IMR-90 (cell line): ENCODE measurements at regions not wholly inside any gene's neighbourhood (a gene's known extent, or its start where the extent isn't known, plus 50 kb on each side); places are given as distances from the start of the nearest gene placed in this dataset.

Experiments used
- ATAC-seq: fragments of 200-7000 bp; cut with Tn5 transposase; 2 replicates; pipeline ENCODE4 v1.9.1; 2020; ENCODE audit warnings: low read depth, mild to moderate bottlenecking, moderate library complexity
- BruUV-seq: library from RNA; stranded (reverse); fragments of 400-500 nt; replicated peaks from 2 replicates; lab custom pipeline; 2021; lab: Mats Ljungman, UMichigan
- CTCF ChIA-PET: fragments of 300-600 bp; formaldehyde crosslinking; extraction: SDS; loops from one replicate; lab custom pipeline; 2021; ENCODE audit warnings: antibody characterized with exemption; lab: Yijun Ruan, JAX
- POLR2A ChIA-PET: fragments of 300-600 bp; sonication (Branson Sonifier 250); formaldehyde crosslinking; loops from one replicate; lab custom pipeline; 2022; ENCODE audit warnings: antibody characterized with exemption; ENCODE audit not compliant: unreplicated experiment; lab: Charles Lee
- DNase-seq: peaks from one replicate; pipeline ENCODE4 v3.0.0; 2013
- H2AFZ ChIP-seq: replicated peaks from 2 replicates; pipeline ENCODE3; 2013; ENCODE audit warnings: low read length, mild to moderate bottlenecking; ENCODE audit not compliant: poor library complexity
- H2AK5ac ChIP-seq: 2 replicates; pipeline ENCODE4 v1.6.1; 2013; ENCODE audit warnings: low read depth, low read length, inconsistent platforms
- H2AK9ac ChIP-seq: replicated peaks from 2 replicates; pipeline ENCODE3; 2013; ENCODE audit warnings: mild to moderate bottlenecking, low read depth, low read length, moderate library complexity; ENCODE audit not compliant: poor library complexity
- H2BK120ac ChIP-seq: 2 replicates; pipeline ENCODE4 v1.6.1; 2013; ENCODE audit warnings: low read depth, low read length, inconsistent platforms
- H2BK15ac ChIP-seq: 3 replicates; pipeline ENCODE4 v1.6.1; 2013; ENCODE audit warnings: low read depth, low read length, inconsistent platforms
- H2BK20ac ChIP-seq: 2 replicates; pipeline ENCODE4 v1.6.1; 2013; ENCODE audit warnings: low read depth, mild to moderate bottlenecking, inconsistent platforms, low read length, moderate library complexity
- H2BK5ac ChIP-seq: 2 replicates; pipeline ENCODE4 v1.6.1; 2013; ENCODE audit warnings: mild to moderate bottlenecking, low read depth, low read length, inconsistent platforms; ENCODE audit not compliant: poor library complexity, severe bottlenecking
- H3K14ac ChIP-seq: replicated peaks from 2 replicates; pipeline ENCODE4 v1.6.1; 2013; ENCODE audit warnings: low read depth, low read length, inconsistent platforms
- H3K18ac ChIP-seq: 2 replicates; pipeline ENCODE4 v1.6.1; 2013; ENCODE audit warnings: low read depth, low read length, control low read depth
- H3K23ac ChIP-seq: 2 replicates; pipeline ENCODE4 v1.6.1; 2013; ENCODE audit warnings: low read depth, low read length, inconsistent platforms
- H3K27ac ChIP-seq: 2 replicates; pipeline ENCODE4 v1.5.1; 2013; ENCODE audit warnings: mild to moderate bottlenecking, control low read depth, low read length; ENCODE audit not compliant: insufficient read depth
- H3K27me3 ChIP-seq: 2 replicates; pipeline ENCODE4 v1.6.1; 2013; ENCODE audit warnings: low read length; ENCODE audit not compliant: control insufficient read depth, insufficient read depth
- H3K36me3 ChIP-seq: 2 replicates; pipeline ENCODE4 v1.6.1; 2013; ENCODE audit warnings: low read length, mixed read lengths; ENCODE audit not compliant: control insufficient read depth, insufficient read depth
- H3K4ac ChIP-seq: 2 replicates; pipeline ENCODE4 v1.6.1; 2013; ENCODE audit warnings: low read depth, low read length, inconsistent platforms
- H3K4me1 ChIP-seq: 2 replicates; pipeline ENCODE4 v1.6.1; 2013; ENCODE audit warnings: low read length, mixed read lengths; ENCODE audit not compliant: control insufficient read depth, insufficient read depth
- H3K4me2 ChIP-seq: 2 replicates; pipeline ENCODE4 v1.6.1; 2013; ENCODE audit warnings: low read depth, mild to moderate bottlenecking, control low read depth, low read length, moderate library complexity
- H3K4me3 ChIP-seq: 2 replicates; pipeline ENCODE4 v1.5.1; 2013; ENCODE audit warnings: low read depth, mild to moderate bottlenecking, control low read depth, low read length, moderate library complexity; ENCODE audit not compliant: insufficient read depth
- H3K56ac ChIP-seq: 2 replicates; pipeline ENCODE4 v1.6.1; 2013; ENCODE audit warnings: low read length, inconsistent platforms; ENCODE audit not compliant: insufficient read depth; ENCODE audit errors: extremely low read depth
- H3K79me1 ChIP-seq, 2 experiments: 2 replicates each; pipeline ENCODE4 v1.6.1; 2013; ENCODE audit warnings: low read length in 2 of 2, inconsistent platforms in 1 of 2, low read depth in 1 of 2
- H3K9ac ChIP-seq: 2 replicates; pipeline ENCODE4 v1.6.1; 2013; ENCODE audit warnings: low read depth, low read length, control low read depth
- H3K9me1 ChIP-seq: 2 replicates; pipeline ENCODE4 v1.6.1; 2013; ENCODE audit warnings: low read length, inconsistent platforms; ENCODE audit not compliant: insufficient read depth
- H3K9me3 ChIP-seq: 2 replicates; pipeline ENCODE4 v1.6.1; 2013; ENCODE audit warnings: low read length; ENCODE audit not compliant: control insufficient read depth, insufficient read depth
- H4K20me1 ChIP-seq: 2 replicates; pipeline ENCODE4 v1.6.1; 2013; ENCODE audit warnings: low read length, inconsistent platforms; ENCODE audit not compliant: insufficient read depth
- H4K5ac ChIP-seq: 2 replicates; pipeline ENCODE4 v1.6.1; 2013; ENCODE audit warnings: mild to moderate bottlenecking, low read depth, low read length, control low read depth
- H4K8ac ChIP-seq, 2 experiments: 2 replicates each; pipeline ENCODE4 v1.6.1; 2013; ENCODE audit warnings: low read depth in 2 of 2, low read length in 2 of 2, control low read depth in 1 of 2, inconsistent platforms in 1 of 2
- H4K91ac ChIP-seq: 2 replicates; pipeline ENCODE4 v1.6.1; 2013; ENCODE audit warnings: low read depth, low read length, inconsistent platforms; ENCODE audit not compliant: insufficient read depth
- BHLHE40 ChIP-seq: fragments of 150-350 bp; IDR thresholded peaks from 2 replicates; pipeline ENCODE4 v1.6.1; 2016; ENCODE audit warnings: mild to moderate bottlenecking, low read depth, low read length
- CEBPB ChIP-seq: IDR thresholded peaks from 2 replicates; pipeline ENCODE4 v1.6.1; 2012; ENCODE audit warnings: low read depth, low read length, improper control_type of control experiment
- CHD1 ChIP-seq: IDR thresholded peaks from 2 replicates; pipeline ENCODE4 v1.6.1; 2012; ENCODE audit warnings: low read depth, low read length, improper control_type of control experiment
- CTCF ChIP-seq: conservative IDR thresholded peaks from 2 replicates; pipeline ENCODE4 v1.5.1; 2012; ENCODE audit warnings: mild to moderate bottlenecking, low read depth, low read length, improper control_type of control experiment
- ELK1 ChIP-seq: fragments of 150-350 bp; IDR thresholded peaks from 2 replicates; pipeline ENCODE4 v1.6.1; 2016; ENCODE audit warnings: low read depth, mild to moderate bottlenecking, low read length, moderate library complexity, borderline replicate concordance
- FOS ChIP-seq: fragments of 150-350 bp; IDR thresholded peaks from 2 replicates; pipeline ENCODE4 v1.6.1; 2016; ENCODE audit warnings: low read depth, low read length
- MAFK ChIP-seq: IDR thresholded peaks from 2 replicates; pipeline ENCODE4 v1.6.1; 2012; ENCODE audit warnings: low read depth, low read length, improper control_type of control experiment
- MAZ ChIP-seq: IDR thresholded peaks from 2 replicates; pipeline ENCODE4 v1.6.1; 2012; ENCODE audit warnings: low read depth, mild to moderate bottlenecking, low read length, improper control_type of control experiment, moderate library complexity, borderline replicate concordance
- MXI1 ChIP-seq: IDR thresholded peaks from 2 replicates; pipeline ENCODE4 v1.6.1; 2012; ENCODE audit warnings: low read depth, mild to moderate bottlenecking, low read length, moderate library complexity, borderline replicate concordance
- NFE2L2 ChIP-seq: fragments of 150-350 bp; IDR thresholded peaks from 2 replicates; pipeline ENCODE4 v1.6.1; 2016; ENCODE audit warnings: low read depth, mild to moderate bottlenecking, low read length
- POLR2A ChIP-seq: IDR thresholded peaks from 2 replicates; pipeline ENCODE4 v1.6.1; 2012; ENCODE audit warnings: mild to moderate bottlenecking, low read depth, low read length
- RAD21 ChIP-seq: IDR thresholded peaks from 2 replicates; pipeline ENCODE4 v1.6.1; 2012; ENCODE audit warnings: low read length, improper control_type of control experiment
- RCOR1 ChIP-seq: IDR thresholded peaks from 2 replicates; pipeline ENCODE4 v1.6.1; 2012; ENCODE audit warnings: mild to moderate bottlenecking, low read length, improper control_type of control experiment; ENCODE audit not compliant: insufficient replicate concordance
- RFX5 ChIP-seq: IDR thresholded peaks from 2 replicates; pipeline ENCODE4 v1.8.0; 2012; ENCODE audit warnings: low read depth, mild to moderate bottlenecking, low read length, moderate library complexity
- SMC3 ChIP-seq: fragments of 150-350 bp; IDR thresholded peaks from 2 replicates; pipeline ENCODE4 v1.6.1; 2016; ENCODE audit warnings: low read depth, mild to moderate bottlenecking, antibody characterized with exemption, low read length, moderate library complexity
- USF2 ChIP-seq: fragments of 150-350 bp; IDR thresholded peaks from 2 replicates; pipeline ENCODE4 v1.6.1; 2017; ENCODE audit warnings: mild to moderate bottlenecking, antibody characterized with exemption, low read length, low read depth
- WGBS, 2 experiments: methylation state at CpG; one replicate each; pipeline versions ENCODE4 v1.1.5 to v1.1.7; 2013; ENCODE audit warnings: missing lambda C conversion rate in 2 of 2; ENCODE audit not compliant: insufficient read length in 1 of 2; ENCODE audit errors: extremely low coverage in 2 of 2; 5-methylcytosine and 5-hydroxymethylcytosine counted together
- dilution Hi-C: fragments of 300-500 bp; cut with HindIII; formaldehyde crosslinking; loops from one replicate; pipeline ENCODE4 v1.14.3; 2018; ENCODE audit warnings: low sequenced_read_pairs; ENCODE audit not compliant: unreplicated experiment
- in situ Hi-C: fragments of 300-500 bp; cut with MboI; formaldehyde crosslinking; loops from 3 replicates; pipeline ENCODE4 v1.14.3; 2019; ENCODE audit warnings: low sequenced_read_pairs, inconsistent platforms, mixed read lengths
- intact Hi-C: fragments of 100-400 bp; cut with micrococcal nuclease; formaldehyde crosslinking; loops from 2 replicates; pipeline ENCODE4 v1.10.0; 2022

GRCh38 chr2:5410991-5411700 lies 281.0 kb upstream of the SOX11 start:
- ATAC-seq: no peak
- no peak overlapping the region for H4K91ac ChIP-seq

More at GRCh38 chr2:5410991-5411700, 281.0 kb upstream of the SOX11 start:
- H3K14ac ChIP-seq: no peak overlapping the region
- H3K9me1 ChIP-seq: no peaks in the 10 kb centered on the region
- no TSS peak for BruUV-seq
- no peaks in the 10 kb centered on the region for H3K36me3 ChIP-seq
- H3K4me1 ChIP-seq: no peaks in the 10 kb centered on the region
- dilution Hi-C loops: no loop called here
- no peak overlapping the region for H3K23ac ChIP-seq
- no peak overlapping the region for H2BK5ac ChIP-seq
- H2BK20ac ChIP-seq: no peak overlapping the region
- H4K5ac ChIP-seq: no peak overlapping the region
- H2BK120ac ChIP-seq: no peak overlapping the region
- no peak overlapping the region for H2AFZ ChIP-seq
- no peak overlapping the region for H3K9ac ChIP-seq
- intact Hi-C loops: no loop called here
- H3K4ac ChIP-seq: no peak overlapping the region
- no peak overlapping the region for H3K27ac ChIP-seq
- H4K8ac ChIP-seq: no peak overlapping the region
- TF ChIP-seq ELK1: no peak
- no peak for TF ChIP-seq CTCF
- no peak for TF ChIP-seq NFE2L2
- TF ChIP-seq CHD1: no peak
- TF ChIP-seq RFX5: no peak
- TF ChIP-seq MAZ: no peak
- no peak for TF ChIP-seq USF2
- no peak for TF ChIP-seq FOS
- no peak for TF ChIP-seq MAFK
- no peak for TF ChIP-seq CEBPB
- no peak for TF ChIP-seq MXI1
- no peak for TF ChIP-seq RAD21
- no peak for TF ChIP-seq BHLHE40
- TF ChIP-seq POLR2A: no peak
- TF ChIP-seq RCOR1: no peak
- no peak for TF ChIP-seq SMC3
- H3K9me3 ChIP-seq: peaks cover under 1% of the 10 kb centered on the region
- no peak overlapping the region for H2AK9ac ChIP-seq
- no peak overlapping the region for H3K4me3 ChIP-seq
- no peak overlapping the region for H3K4me2 ChIP-seq
- in situ Hi-C loops: no loop called here
- no peak overlapping the region for H3K18ac ChIP-seq
- no peaks in the 10 kb centered on the region for H3K79me1 ChIP-seq
- no peak overlapping the region for H2AK5ac ChIP-seq
- no peak overlapping the region for H2BK15ac ChIP-seq
- no peaks in the 10 kb centered on the region for H3K27me3 ChIP-seq
- no peak overlapping the region for H3K56ac ChIP-seq
- ChIA-PET CTCF (no interaction called here), POLR2A (no interaction called here)
- no peaks in the 10 kb centered on the region for H4K20me1 ChIP-seq
- WGBS, 2 experiments: no CpG with 5 or more reads among the region's 4 CpGs
- no peak for DNase-seq
